ENCODE measurements at regions not wholly inside any gene's neighbourhood (a gene's known extent, or its start where the extent isn't known, plus 50 kb on each side); places are given as distances from the start of the nearest gene placed in this dataset.
"Not testable (repeated sequence)": the region's sequence is repeated elsewhere in the genome, so short reads cannot be mapped to it uniquely, and the experiment has no call there.

- TF ChIP-seq CTCF (IDR thresholded peaks at IDR 0.05); EP300 (IDR thresholded peaks at IDR 0.05; ENCODE audit: low read depth); POLR2AphosphoS5 (IDR thresholded peaks at IDR 0.05); POLR2A (IDR thresholded peaks at IDR 0.05): not testable (repeated sequence)
Measured at GRCh38 chr2:222768019-222768418, 92.8 kb upstream of the ACSL3 start.
